Activated naive CD8-positive, alpha-beta T cell treated with anti-CD3 and anti-CD28 coated beads, Interleukin-2, amount 50 U/mL, for 24 hours (primary cell): ENCODE measurements at regions not wholly inside any gene's neighbourhood (a gene's known extent, or its start where the extent isn't known, plus 50 kb on each side); places are given as distances from the start of the nearest gene placed in this dataset.
"Not testable (repeated sequence)": the region's sequence is repeated elsewhere in the genome, so short reads cannot be mapped to it uniquely, and the experiment has no call there.

Source experiments
- ATAC-seq: fragments of 150-1000 bp; cut with Tn5 transposase; one replicate; pipeline ENCODE4 v1.10.0; 2021
- DNase-seq: peaks from one replicate; pipeline ENCODE4 v3.0.0; 2021
- H3K27ac Mint-ChIP-seq: one replicate; pipeline ENCODE4 v1.8.0; 2021; ENCODE audit warnings: mild to moderate bottlenecking, mixed read lengths
- H3K27me3 Mint-ChIP-seq: one replicate; pipeline ENCODE4 v1.8.0; 2021; ENCODE audit warnings: mixed read lengths
- H3K36me3 Mint-ChIP-seq: one replicate; pipeline ENCODE4 v1.8.0; 2021; ENCODE audit warnings: low read depth, mixed read lengths
- H3K4me1 Mint-ChIP-seq: one replicate; pipeline ENCODE4 v1.8.0; 2021; ENCODE audit warnings: mixed read lengths
- H3K4me3 Mint-ChIP-seq: one replicate; pipeline ENCODE4 v1.8.0; 2021; ENCODE audit warnings: mild to moderate bottlenecking, moderate library complexity, mixed read lengths
- H3K9me3 Mint-ChIP-seq: one replicate; pipeline ENCODE4 v1.8.0; 2021; ENCODE audit warnings: mixed read lengths

- no peaks in the 10 kb centered on the region for H3K36me3 Mint-ChIP-seq
- H3K9me3 Mint-ChIP-seq, result peaks cover 7% of the 10 kb centered on the region
- no peak for ATAC-seq
- no peaks in the 10 kb centered on the region for H3K4me1 Mint-ChIP-seq
- DNase-seq, result no peak
- no peak overlapping the region for H3K4me3 Mint-ChIP-seq
- no peaks in the 10 kb centered on the region for H3K27me3 Mint-ChIP-seq
- H3K27ac Mint-ChIP-seq, result no peak overlapping the region
These were observed 59.3 kb downstream of the BTBD3 start for GRCh38 chr20:11976966-11977365.

GRCh38 chr20:11978496-11978895 is 60.8 kb downstream of the BTBD3 start:
- no peak for ATAC-seq
- no peak overlapping the region for H3K4me3 Mint-ChIP-seq

DNA sequence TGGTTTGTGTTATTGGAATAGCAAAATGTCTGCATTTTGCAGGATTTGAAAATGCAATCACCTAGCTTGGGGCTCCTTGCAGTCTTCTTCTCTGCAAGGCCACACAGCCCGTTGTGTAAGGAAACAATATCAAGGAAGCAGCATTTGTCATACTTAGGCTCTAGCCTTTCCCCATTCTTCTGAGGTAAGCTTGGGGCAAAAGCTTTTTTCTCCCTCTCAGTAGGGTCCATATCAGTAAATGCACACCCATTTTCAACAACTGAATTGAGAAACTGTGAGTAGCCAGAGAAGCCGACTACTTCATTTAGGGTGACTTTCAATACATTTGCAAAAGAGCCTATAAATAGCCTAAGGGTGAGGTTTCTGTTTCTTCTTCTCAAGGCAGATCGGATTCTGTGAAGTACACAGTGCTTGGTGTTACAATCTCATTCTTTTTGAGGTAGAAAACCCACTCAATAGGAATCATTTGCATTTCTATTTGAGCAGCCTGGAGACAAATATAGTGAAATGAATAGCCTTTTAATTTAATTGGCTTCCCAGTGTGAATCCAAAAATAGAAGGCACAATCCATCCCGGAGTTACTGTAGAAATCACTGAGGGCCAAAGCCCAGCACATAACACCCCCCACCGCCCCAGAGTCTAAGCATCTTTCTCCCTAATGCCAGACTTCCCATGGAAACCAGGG is 61.8 kb downstream of the BTBD3 start:
- DNase-seq (no peak), ATAC-seq (no peak)
- no peaks in the 10 kb centered on the region for H3K9me3 Mint-ChIP-seq
- no peaks in the 10 kb centered on the region for H3K36me3 Mint-ChIP-seq
- no peak overlapping the region for H3K4me3 Mint-ChIP-seq
- H3K4me1 Mint-ChIP-seq, result no peaks in the 10 kb centered on the region
- no peaks in the 10 kb centered on the region for H3K27me3 Mint-ChIP-seq
- H3K27ac Mint-ChIP-seq, result no peak overlapping the region

More at GRCh38 chr20:11978496-11978895, 60.8 kb downstream of the BTBD3 start:
- DNase-seq, result no peak
- H3K4me1 Mint-ChIP-seq, result no peaks in the 10 kb centered on the region
- no peaks in the 10 kb centered on the region for H3K36me3 Mint-ChIP-seq
- no peaks in the 10 kb centered on the region for H3K27me3 Mint-ChIP-seq
- H3K9me3 Mint-ChIP-seq, result peaks cover 7% of the 10 kb centered on the region
- H3K27ac Mint-ChIP-seq, result no peak overlapping the region

- ATAC-seq, result no peak
- DNase-seq, result no peak
- H3K27ac Mint-ChIP-seq, result no peak overlapping the region
- no peaks in the 10 kb centered on the region for H3K9me3 Mint-ChIP-seq
- H3K27me3 Mint-ChIP-seq, result no peaks in the 10 kb centered on the region
- no peak overlapping the region for H3K4me3 Mint-ChIP-seq
- H3K36me3 Mint-ChIP-seq, result no peaks in the 10 kb centered on the region
- H3K4me1 Mint-ChIP-seq, result no peaks in the 10 kb centered on the region
These were observed 62.6 kb downstream of the BTBD3 start for GRCh38 chr20:11980263-11980662.

DNA sequence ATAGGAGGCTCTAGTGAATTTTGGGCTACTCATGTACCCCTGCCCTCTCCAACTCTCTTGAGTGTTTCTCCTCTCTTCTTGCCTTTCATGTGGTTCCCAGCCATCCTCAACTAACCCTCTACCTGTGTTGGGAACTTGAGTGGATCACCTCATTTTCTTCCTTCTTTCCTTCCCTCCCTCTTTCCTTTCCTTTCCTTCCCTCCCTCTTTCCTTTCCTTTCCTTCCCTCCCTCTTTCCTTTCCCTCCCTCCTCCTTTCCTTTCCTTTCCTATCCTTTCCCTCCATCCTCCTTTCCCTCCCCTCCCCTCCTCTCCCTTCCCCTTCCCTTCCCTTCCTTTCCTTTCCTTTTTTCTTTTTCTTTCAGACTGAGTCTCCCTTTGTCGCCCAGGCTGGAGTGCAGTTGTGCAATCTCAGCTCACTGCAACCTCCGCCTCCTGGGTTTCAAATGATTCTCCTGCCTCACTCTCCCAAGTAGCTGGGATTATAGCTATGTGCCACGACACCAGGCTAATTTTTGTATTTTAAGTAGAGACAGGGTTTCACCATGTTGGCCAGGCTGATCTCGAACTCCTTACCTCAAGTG is 63.8 kb downstream of the BTBD3 start:
- DNase-seq (no peak), ATAC-seq (no peak)
- Mint-ChIP-seq H3K27ac (no peak overlapping the region), H3K4me3 (no peak overlapping the region), H3K36me3 (no peaks in the 10 kb centered on the region), H3K27me3 (no peaks in the 10 kb centered on the region), H3K4me1 (no peaks in the 10 kb centered on the region), H3K9me3 (no peaks in the 10 kb centered on the region)

DNA sequence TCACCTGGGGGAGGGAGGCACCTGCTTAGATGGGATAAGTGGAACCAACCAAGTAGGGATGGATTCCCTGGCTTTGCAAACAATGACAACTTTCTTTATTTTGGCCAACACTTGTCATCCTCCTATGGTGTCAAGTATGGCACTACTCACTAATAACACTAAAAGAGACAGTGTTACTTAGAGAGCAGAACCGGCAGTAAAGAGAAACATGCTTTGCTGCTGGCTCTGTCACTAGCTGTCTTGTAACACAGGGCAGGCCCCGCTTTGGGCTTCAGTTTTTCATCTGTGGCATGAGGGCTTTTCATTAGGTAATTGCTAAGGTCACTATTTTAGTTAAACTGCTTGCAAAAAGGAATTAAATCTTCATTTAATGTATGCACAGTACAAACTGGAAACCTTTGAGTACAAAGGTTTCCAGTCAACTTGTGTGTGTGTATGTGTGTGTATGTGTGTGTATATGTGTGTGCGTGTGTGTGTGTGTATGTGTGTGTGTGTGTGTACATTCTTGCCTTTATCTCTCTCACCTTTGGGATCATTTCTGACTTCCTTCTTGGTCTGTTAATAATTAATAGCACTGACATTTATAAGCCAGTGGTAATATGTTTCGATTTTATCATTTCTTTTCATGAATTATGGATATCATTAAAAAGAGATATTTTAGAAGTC is 64.7 kb downstream of the BTBD3 start:
- Mint-ChIP-seq H3K27ac (no peak overlapping the region), H3K36me3 (no peaks in the 10 kb centered on the region), H3K4me3 (no peak overlapping the region), H3K4me1 (no peaks in the 10 kb centered on the region), H3K9me3 (no peaks in the 10 kb centered on the region), H3K27me3 (no peaks in the 10 kb centered on the region)
- DNase-seq (no peak), ATAC-seq (no peak)

GRCh38 chr20:11982955-11983470 is 65.3 kb downstream of the BTBD3 start:
- Mint-ChIP-seq H3K27ac (no peak overlapping the region), H3K4me1 (no peaks in the 10 kb centered on the region), H3K4me3 (no peak overlapping the region), H3K27me3 (no peaks in the 10 kb centered on the region), H3K36me3 (no peaks in the 10 kb centered on the region), H3K9me3 (no peaks in the 10 kb centered on the region)
- no peak for DNase-seq
- no peak for ATAC-seq

- no peak overlapping the region for H3K27ac Mint-ChIP-seq
- DNase-seq (no peak), ATAC-seq (no peak)
- H3K9me3 Mint-ChIP-seq, result no peaks in the 10 kb centered on the region
- H3K36me3 Mint-ChIP-seq, result no peaks in the 10 kb centered on the region
- no peaks in the 10 kb centered on the region for H3K27me3 Mint-ChIP-seq
- no peak overlapping the region for H3K4me3 Mint-ChIP-seq
- no peaks in the 10 kb centered on the region for H3K4me1 Mint-ChIP-seq
These were observed 69.3 kb downstream of the BTBD3 start for GRCh38 chr20:11986954-11987353.

- Mint-ChIP-seq H3K4me1 (no peaks in the 10 kb centered on the region), H3K27ac (no peak overlapping the region), H3K27me3 (no peaks in the 10 kb centered on the region), H3K9me3 (no peaks in the 10 kb centered on the region), H3K36me3 (no peaks in the 10 kb centered on the region), H3K4me3 (no peak overlapping the region)
- no peak for ATAC-seq
- DNase-seq, result no peak
These were observed 69.8 kb downstream of the BTBD3 start for GRCh38 chr20:11987526-11987925.

- H3K27ac Mint-ChIP-seq, result no peak overlapping the region
- H3K27me3 Mint-ChIP-seq, result no peaks in the 10 kb centered on the region
- no peaks in the 10 kb centered on the region for H3K4me1 Mint-ChIP-seq
- no peak overlapping the region for H3K4me3 Mint-ChIP-seq
- ATAC-seq (no peak), DNase-seq (no peak)
- H3K36me3 Mint-ChIP-seq, result no peaks in the 10 kb centered on the region
- no peaks in the 10 kb centered on the region for H3K9me3 Mint-ChIP-seq
These were observed 71.5 kb downstream of the BTBD3 start for GRCh38 chr20:11989018-11989771.

GRCh38 chr20:11992426-11992825 is 74.7 kb downstream of the BTBD3 start:
- Mint-ChIP-seq H3K4me1 (no peaks in the 10 kb centered on the region), H3K4me3 (no peak overlapping the region), H3K27ac (no peak overlapping the region), H3K9me3 (no peaks in the 10 kb centered on the region), H3K36me3 (no peaks in the 10 kb centered on the region), H3K27me3 (no peaks in the 10 kb centered on the region)
- DNase-seq, result no peak
- no peak for ATAC-seq

DNA sequence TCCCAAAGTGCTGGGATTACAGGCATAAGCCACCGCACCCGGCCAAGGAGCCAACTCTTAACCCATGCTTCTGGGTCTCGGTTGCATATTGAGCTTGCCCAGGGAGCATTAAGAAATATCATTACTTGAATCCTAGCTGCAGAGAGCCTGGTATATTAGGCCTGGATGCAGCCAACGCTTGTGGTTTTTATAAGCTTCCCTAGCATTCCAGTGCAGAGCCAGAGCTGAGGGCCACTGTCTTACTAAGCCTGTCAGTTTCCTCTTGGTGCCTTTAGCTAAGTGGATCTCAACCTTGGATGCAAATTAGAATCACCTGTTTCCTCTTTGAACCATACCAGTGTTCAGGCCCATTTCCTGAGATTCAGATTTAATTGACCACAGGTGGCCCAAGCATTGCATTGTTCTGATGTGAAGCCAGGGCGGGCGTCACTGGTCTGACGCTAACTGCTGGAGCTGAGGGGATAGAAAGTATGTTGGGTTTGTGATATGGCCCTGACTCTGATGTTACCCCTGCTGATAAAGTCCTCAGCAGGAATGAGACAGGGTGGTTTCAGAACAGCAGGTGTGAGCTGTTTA is 76.3 kb downstream of the BTBD3 start:
- no peaks in the 10 kb centered on the region for H3K27me3 Mint-ChIP-seq
- H3K4me1 Mint-ChIP-seq, result no peaks in the 10 kb centered on the region
- no peak overlapping the region for H3K4me3 Mint-ChIP-seq
- H3K36me3 Mint-ChIP-seq, result no peaks in the 10 kb centered on the region
- no peaks in the 10 kb centered on the region for H3K9me3 Mint-ChIP-seq
- H3K27ac Mint-ChIP-seq, result no peak overlapping the region
- no peak for DNase-seq
- ATAC-seq, result no peak

DNA sequence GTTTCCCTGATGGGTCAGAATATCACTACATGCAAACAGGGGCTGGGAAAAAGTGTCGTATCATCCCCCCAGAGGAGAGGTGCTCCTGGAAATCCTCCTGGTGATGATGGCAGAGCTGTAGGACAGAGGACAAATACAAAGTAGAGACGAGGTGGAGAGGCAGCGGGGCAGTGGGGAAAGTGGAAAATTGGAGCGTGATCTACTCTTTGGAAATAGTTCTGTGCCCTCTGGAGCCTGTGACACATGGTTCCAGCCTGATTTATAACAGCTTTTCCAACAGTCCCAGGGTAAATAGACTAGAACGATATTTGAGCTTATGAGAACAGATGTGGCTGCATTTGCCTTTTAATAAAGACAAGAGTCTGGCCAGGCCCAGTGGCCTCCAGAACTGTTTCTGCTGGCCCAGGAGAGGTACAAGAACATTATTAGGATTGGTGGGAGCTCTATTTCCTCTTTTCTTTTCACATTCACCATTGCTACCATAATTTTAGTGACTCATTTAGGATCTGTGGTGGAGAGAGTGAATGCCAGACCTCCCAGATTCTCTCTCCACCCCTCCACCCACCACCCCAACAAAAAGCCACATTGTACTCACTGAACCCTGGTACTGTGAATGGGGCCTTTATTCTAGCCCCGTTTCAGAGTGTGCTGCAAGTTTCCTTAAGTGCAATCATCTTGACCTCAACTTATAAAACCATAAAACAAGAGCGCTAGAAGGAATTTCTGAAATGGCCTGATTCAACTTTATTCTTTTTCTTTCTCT is 78.3 kb downstream of the BTBD3 start:
- H3K9me3 Mint-ChIP-seq, result no peaks in the 10 kb centered on the region
- no peaks in the 10 kb centered on the region for H3K4me1 Mint-ChIP-seq
- DNase-seq, result no peak
- H3K27ac Mint-ChIP-seq, result no peak overlapping the region
- no peaks in the 10 kb centered on the region for H3K27me3 Mint-ChIP-seq
- H3K4me3 Mint-ChIP-seq, result no peak overlapping the region
- ATAC-seq, result no peak
- no peaks in the 10 kb centered on the region for H3K36me3 Mint-ChIP-seq

GRCh38 chr20:12004776-12005175 is 87.1 kb downstream of the BTBD3 start:
- H3K4me1 Mint-ChIP-seq, H3K27me3 Mint-ChIP-seq, H3K36me3 Mint-ChIP-seq, H3K4me3 Mint-ChIP-seq, H3K9me3 Mint-ChIP-seq, ATAC-seq, DNase-seq, H3K27ac Mint-ChIP-seq: not testable (repeated sequence)
